Endothelial cell (in vitro differentiated cells): ENCODE measurements at regions not wholly inside any gene's neighbourhood (a gene's known extent, or its start where the extent isn't known, plus 50 kb on each side); places are given as distances from the start of the nearest gene placed in this dataset.

Source experiments
- DNase-seq: peaks from one replicate; pipeline ENCODE4 v3.0.0; 2021; ENCODE audit warnings: low spot score
- H3K27ac Mint-ChIP-seq: one replicate; pipeline ENCODE4 v1.8.0; 2021; ENCODE audit warnings: mixed read lengths, inconsistent platforms; ENCODE audit not compliant: unreplicated experiment
- H3K27me3 Mint-ChIP-seq: one replicate; pipeline ENCODE4 v1.8.0; 2021; ENCODE audit warnings: mild to moderate bottlenecking, moderate library complexity, mixed read lengths, inconsistent platforms; ENCODE audit not compliant: unreplicated experiment
- H3K36me3 Mint-ChIP-seq: one replicate; pipeline ENCODE4 v1.8.0; 2021; ENCODE audit warnings: mild to moderate bottlenecking, low read depth, mixed read lengths, inconsistent platforms; ENCODE audit not compliant: unreplicated experiment
- H3K4me1 Mint-ChIP-seq: one replicate; pipeline ENCODE4 v1.8.0; 2021; ENCODE audit warnings: mild to moderate bottlenecking, mixed read lengths, inconsistent platforms; ENCODE audit not compliant: unreplicated experiment
- H3K4me3 Mint-ChIP-seq: one replicate; pipeline ENCODE4 v1.8.0; 2021; ENCODE audit warnings: mild to moderate bottlenecking, mixed read lengths, inconsistent platforms; ENCODE audit not compliant: unreplicated experiment
- H3K9me3 Mint-ChIP-seq: one replicate; pipeline ENCODE4 v1.8.0; 2021; ENCODE audit warnings: mixed read lengths, inconsistent platforms; ENCODE audit not compliant: unreplicated experiment
- CTCF ChIP-seq: fragments of 200-600 bp; sonication (generic); IDR thresholded peaks from one replicate; pipeline ENCODE4 v1.5.0; 2021; ENCODE audit warnings: antibody characterized with exemption; ENCODE audit not compliant: unreplicated experiment

- Mint-ChIP-seq H3K4me1 (no peaks in the 10 kb centered on the region), H3K27ac (no peak overlapping the region), H3K9me3 (no peaks in the 10 kb centered on the region), H3K36me3 (no peaks in the 10 kb centered on the region), H3K27me3 (no peaks in the 10 kb centered on the region), H3K4me3 (no peak overlapping the region)
- TF ChIP-seq CTCF = no peak
- no peak for DNase-seq
Observed at GRCh38 chr1:5733596-5733995, 258.6 kb downstream of the NPHP4 start.

GRCh38 chr1:5731110-5731423 is 261.2 kb downstream of the NPHP4 start:
- no peaks in the 10 kb centered on the region for H3K9me3 Mint-ChIP-seq
- no peaks in the 10 kb centered on the region for H3K27me3 Mint-ChIP-seq
- no peak overlapping the region for H3K27ac Mint-ChIP-seq
- TF ChIP-seq CTCF = no peak
- H3K36me3 Mint-ChIP-seq = no peaks in the 10 kb centered on the region
- DNase-seq = no peak
- H3K4me1 Mint-ChIP-seq = peaks cover 8% of the 10 kb centered on the region
- H3K4me3 Mint-ChIP-seq = no peak overlapping the region

GRCh38 chr1:5730272-5731109 is 261.7 kb downstream of the NPHP4 start:
- no peak for TF ChIP-seq CTCF
- Mint-ChIP-seq H3K9me3 (no peaks in the 10 kb centered on the region), H3K36me3 (no peaks in the 10 kb centered on the region), H3K4me3 (no peak overlapping the region), H3K27me3 (no peaks in the 10 kb centered on the region), H3K27ac (no peak overlapping the region), H3K4me1 (peaks cover 8% of the 10 kb centered on the region)
- DNase-seq = no peak

- H3K4me1 Mint-ChIP-seq = peaks cover 8% of the 10 kb centered on the region
- H3K27me3 Mint-ChIP-seq = peaks cover 4% of the 10 kb centered on the region
Observed at GRCh38 chr1:5729636-5730145, 262.5 kb downstream of the NPHP4 start.

More at GRCh38 chr1:5729636-5730145, 262.5 kb downstream of the NPHP4 start:
- Mint-ChIP-seq H3K36me3 (no peaks in the 10 kb centered on the region), H3K4me3 (no peak overlapping the region), H3K27ac (no peak overlapping the region), H3K9me3 (no peaks in the 10 kb centered on the region)
- TF ChIP-seq CTCF = no peak
- DNase-seq = no peak
